SK-N-SH (cell line): ENCODE measurements at regions not wholly inside any gene's neighbourhood (a gene's known extent, or its start where the extent isn't known, plus 50 kb on each side); places are given as distances from the start of the nearest gene placed in this dataset.

Source experiments
- CTCF ChIP-seq: fragments of 200-600 bp; sonication (generic); IDR thresholded peaks from 2 replicates; pipeline ENCODE4 v1.6.1; 2017; ENCODE audit warnings: antibody characterized with exemption, mild to moderate bottlenecking, moderate library complexity
- ELF1 ChIP-seq: IDR thresholded peaks from 2 replicates; pipeline ENCODE4 v1.4.0; 2012
- IRF3 ChIP-seq: fragments of 150-350 bp; IDR thresholded peaks from 2 replicates; pipeline ENCODE4 v1.6.1; 2016; ENCODE audit warnings: mild to moderate bottlenecking, low read depth, low read length
- TEAD4 ChIP-seq: IDR thresholded peaks from 2 replicates; pipeline ENCODE4 v1.4.0; 2012; ENCODE audit warnings: mild to moderate bottlenecking, borderline replicate concordance; ENCODE audit not compliant: insufficient read depth
- YY1 ChIP-seq: IDR thresholded peaks from 2 replicates; pipeline ENCODE4 v1.4.0; 2012; ENCODE audit warnings: low read depth, mild to moderate bottlenecking

GRCh38 chr6:27592481-27593199 is 119.7 kb upstream of the ZNF184 start:
- TF ChIP-seq TEAD4: peak; percentile 74; the same call in 1 of the 2 replicates
- no peak for TF ChIP-seq CTCF
- TF ChIP-seq IRF3: no peak
- 0 out of 2 replicates have a peak, but pooled peaks have one; percentile 7 for TF ChIP-seq ELF1
- TF ChIP-seq YY1: no peak; the same call in 1 of the 2 replicates
